SK-N-SH treated with all-trans-retinoic acid at 6 μM for 48 hours (cell line): ENCODE measurements at regions not wholly inside any gene's neighbourhood (a gene's known extent, or its start where the extent isn't known, plus 50 kb on each side); places are given as distances from the start of the nearest gene placed in this dataset.
"Not testable (repeated sequence)": the region's sequence is repeated elsewhere in the genome, so short reads cannot be mapped to it uniquely, and the experiment has no call there.

Experiments
- ARNTL ChIP-seq: fragments of 450-650 bp; formaldehyde crosslinking; IDR thresholded peaks from 2 replicates; pipeline ENCODE4 v1.5.0; 2020; ENCODE audit warnings: low read depth, mild to moderate bottlenecking, moderate library complexity, borderline replicate concordance
- CSDC2 ChIP-seq: fragments of 250-450 bp; sonication (Bioruptor Pico); IDR thresholded peaks from 2 replicates; pipeline ENCODE4 v1.5.0; 2020; ENCODE audit warnings: mild to moderate bottlenecking, moderate library complexity
- GLIS3 ChIP-seq: fragments of 250-450 bp; sonication (Bioruptor Pico); IDR thresholded peaks from 2 replicates; pipeline ENCODE4 v1.5.0; 2020; ENCODE audit warnings: mild to moderate bottlenecking, moderate library complexity
- OSR1 ChIP-seq: fragments of 250-450 bp; sonication (Bioruptor Pico); IDR thresholded peaks from 2 replicates; pipeline ENCODE4 v1.8.0; 2022; ENCODE audit warnings: moderate library complexity, mild to moderate bottlenecking, inconsistent platforms
- RARB ChIP-seq: fragments of 250-450 bp; sonication (Bioruptor Pico); IDR thresholded peaks from 2 replicates; pipeline ENCODE4 v1.8.0; 2021; ENCODE audit warnings: mild to moderate bottlenecking, moderate library complexity
- SNAI2 ChIP-seq: fragments of 250-450 bp; sonication (Bioruptor Pico); IDR thresholded peaks from 2 replicates; pipeline ENCODE4 v1.5.0; 2020; ENCODE audit warnings: mild to moderate bottlenecking, moderate library complexity
- TCF4 ChIP-seq: fragments of 250-450 bp; sonication (Bioruptor Pico); IDR thresholded peaks from 2 replicates; pipeline ENCODE4 v1.8.0; 2021; ENCODE audit warnings: mild to moderate bottlenecking, moderate library complexity, borderline replicate concordance
- ZFP3 ChIP-seq: fragments of 250-450 bp; sonication (Bioruptor Pico); IDR thresholded peaks from 2 replicates; pipeline ENCODE4 v1.5.0; 2020; ENCODE audit warnings: mild to moderate bottlenecking, moderate library complexity
- ZFP30 ChIP-seq: fragments of 450-650 bp; formaldehyde crosslinking; IDR thresholded peaks from 2 replicates; pipeline ENCODE4 v1.5.0; 2022; ENCODE audit warnings: mild to moderate bottlenecking, moderate library complexity
- ZNF70 ChIP-seq: fragments of 450-650 bp; formaldehyde crosslinking; IDR thresholded peaks from 2 replicates; pipeline ENCODE4 v1.5.0; 2020; ENCODE audit warnings: mild to moderate bottlenecking, moderate library complexity
- TF ChIP-seq, protein P1 (sequence below): fragments of 250-450 bp; sonication (Bioruptor Pico); IDR thresholded peaks from 2 replicates; pipeline ENCODE4 v1.8.0; 2020; ENCODE audit warnings: mild to moderate bottlenecking, moderate library complexity, borderline replicate concordance
- TF ChIP-seq, protein P2 (sequence below): fragments of 250-450 bp; sonication (Bioruptor Pico); IDR thresholded peaks from 2 replicates; pipeline ENCODE4 v1.5.1; 2020; ENCODE audit warnings: low read depth, mild to moderate bottlenecking, moderate library complexity

DNA sequence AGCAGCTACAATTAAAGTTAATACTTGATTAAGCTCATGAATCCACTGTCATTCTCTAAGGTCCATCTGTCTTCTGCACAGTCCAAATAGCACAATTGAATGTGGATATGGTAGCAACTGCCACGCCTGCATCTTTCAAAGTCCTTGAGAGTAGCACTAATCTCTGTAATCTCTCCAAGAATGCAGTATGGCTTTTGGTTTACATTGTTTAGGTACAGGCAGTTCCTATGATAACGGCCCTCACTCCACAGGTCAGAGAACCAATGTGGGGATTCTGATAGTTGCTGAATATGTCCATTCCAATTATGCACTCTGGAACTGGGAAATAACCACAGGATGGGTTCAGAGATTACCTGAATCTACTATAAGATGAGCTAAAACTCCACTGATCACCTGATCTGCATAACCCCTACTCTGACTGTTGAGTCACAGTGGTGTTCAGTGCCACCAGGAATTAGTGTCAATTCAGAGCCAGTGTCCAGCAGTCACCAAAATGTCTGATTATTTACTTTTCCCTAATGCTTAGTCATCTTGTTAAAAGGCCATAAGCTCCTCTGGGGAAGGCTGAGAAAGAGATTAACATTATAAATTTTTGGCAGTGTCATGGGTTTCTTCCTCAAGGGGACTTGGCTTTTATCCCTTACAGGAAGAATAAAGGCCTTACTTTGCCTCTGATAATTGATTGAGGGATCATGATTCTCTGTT, 175.5 kb downstream of the GOLGA8K start:
- TF ChIP-seq TCF4; OSR1 (CRISPR knock-in tag); SNAI2 (CRISPR knock-in tag); ZFP30; RARB; ZFP3; CSDC2 (CRISPR knock-in tag); GLIS3 (CRISPR knock-in tag); ZNF70 (CRISPR knock-in tag); ARNTL (CRISPR knock-in tag): not testable (repeated sequence)
- TF ChIP-seq, protein P1, sequence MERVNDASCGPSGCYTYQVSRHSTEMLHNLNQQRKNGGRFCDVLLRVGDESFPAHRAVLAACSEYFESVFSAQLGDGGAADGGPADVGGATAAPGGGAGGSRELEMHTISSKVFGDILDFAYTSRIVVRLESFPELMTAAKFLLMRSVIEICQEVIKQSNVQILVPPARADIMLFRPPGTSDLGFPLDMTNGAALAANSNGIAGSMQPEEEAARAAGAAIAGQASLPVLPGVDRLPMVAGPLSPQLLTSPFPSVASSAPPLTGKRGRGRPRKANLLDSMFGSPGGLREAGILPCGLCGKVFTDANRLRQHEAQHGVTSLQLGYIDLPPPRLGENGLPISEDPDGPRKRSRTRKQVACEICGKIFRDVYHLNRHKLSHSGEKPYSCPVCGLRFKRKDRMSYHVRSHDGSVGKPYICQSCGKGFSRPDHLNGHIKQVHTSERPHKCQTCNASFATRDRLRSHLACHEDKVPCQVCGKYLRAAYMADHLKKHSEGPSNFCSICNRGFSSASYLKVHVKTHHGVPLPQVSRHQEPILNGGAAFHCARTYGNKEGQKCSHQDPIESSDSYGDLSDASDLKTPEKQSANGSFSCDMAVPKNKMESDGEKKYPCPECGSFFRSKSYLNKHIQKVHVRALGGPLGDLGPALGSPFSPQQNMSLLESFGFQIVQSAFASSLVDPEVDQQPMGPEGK (CRISPR knock-in tag): not testable (repeated sequence)
- TF ChIP-seq, protein P2, sequence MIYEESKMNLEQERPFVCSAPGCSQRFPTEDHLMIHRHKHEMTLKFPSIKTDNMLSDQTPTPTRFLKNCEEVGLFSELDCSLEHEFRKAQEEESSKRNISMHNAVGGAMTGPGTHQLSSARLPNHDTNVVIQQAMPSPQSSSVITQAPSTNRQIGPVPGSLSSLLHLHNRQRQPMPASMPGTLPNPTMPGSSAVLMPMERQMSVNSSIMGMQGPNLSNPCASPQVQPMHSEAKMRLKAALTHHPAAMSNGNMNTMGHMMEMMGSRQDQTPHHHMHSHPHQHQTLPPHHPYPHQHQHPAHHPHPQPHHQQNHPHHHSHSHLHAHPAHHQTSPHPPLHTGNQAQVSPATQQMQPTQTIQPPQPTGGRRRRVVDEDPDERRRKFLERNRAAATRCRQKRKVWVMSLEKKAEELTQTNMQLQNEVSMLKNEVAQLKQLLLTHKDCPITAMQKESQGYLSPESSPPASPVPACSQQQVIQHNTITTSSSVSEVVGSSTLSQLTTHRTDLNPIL: not testable (repeated sequence)
